ENCODE measurements at regions not wholly inside any gene's neighbourhood (a gene's known extent, or its start where the extent isn't known, plus 50 kb on each side); places are given as distances from the start of the nearest gene placed in this dataset.
"Not testable (repeated sequence)": the region's sequence is repeated elsewhere in the genome, so short reads cannot be mapped to it uniquely, and the experiment has no call there.

DNA sequence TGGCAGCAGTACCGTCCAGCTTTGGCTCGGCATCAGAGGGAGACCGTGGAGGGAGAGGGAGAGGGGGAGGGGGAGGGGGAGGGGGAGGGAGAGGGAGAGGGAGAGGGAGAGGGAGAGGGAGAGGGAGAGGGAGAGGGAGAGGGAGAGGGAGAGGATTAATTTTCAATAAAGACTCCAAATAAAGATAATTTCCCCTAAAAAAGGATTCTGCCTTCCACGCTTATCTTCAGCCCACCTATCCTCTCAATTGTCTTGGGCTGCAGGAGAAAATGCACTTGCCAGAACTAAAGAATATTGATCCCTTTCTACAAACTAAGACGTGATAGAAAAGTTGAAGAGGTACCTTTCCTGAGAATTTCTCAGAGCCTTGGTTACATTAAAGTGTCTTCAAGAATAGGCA is 206.9 kb upstream of the CBLB start:
- not testable (repeated sequence) for DNase-seq (ENCODE audit: low read depth in 2 of 2)

DNA sequence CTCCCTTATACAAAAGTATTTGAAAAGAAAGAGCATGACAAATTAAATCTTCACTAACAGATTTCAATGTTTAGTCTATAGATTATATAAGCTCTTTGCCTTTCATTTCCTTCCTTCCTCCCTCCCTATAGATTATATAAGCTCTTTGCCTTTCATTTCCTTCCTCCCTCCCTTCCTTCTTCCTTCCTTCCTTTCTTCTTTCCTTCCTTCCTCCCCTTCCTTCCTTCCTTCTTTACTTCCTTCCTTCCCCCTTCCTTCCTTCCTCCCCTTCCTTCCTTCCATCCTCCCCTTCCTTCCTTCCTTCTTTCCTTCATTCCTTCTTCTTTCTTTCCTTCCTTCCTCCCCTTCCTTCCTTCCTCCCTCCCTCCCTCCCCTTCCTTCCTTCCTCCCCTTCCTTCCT is 209.8 kb upstream of the CBLB start:
- no peak for DNase-seq (ENCODE audit: low read depth in 2 of 2)

DNA sequence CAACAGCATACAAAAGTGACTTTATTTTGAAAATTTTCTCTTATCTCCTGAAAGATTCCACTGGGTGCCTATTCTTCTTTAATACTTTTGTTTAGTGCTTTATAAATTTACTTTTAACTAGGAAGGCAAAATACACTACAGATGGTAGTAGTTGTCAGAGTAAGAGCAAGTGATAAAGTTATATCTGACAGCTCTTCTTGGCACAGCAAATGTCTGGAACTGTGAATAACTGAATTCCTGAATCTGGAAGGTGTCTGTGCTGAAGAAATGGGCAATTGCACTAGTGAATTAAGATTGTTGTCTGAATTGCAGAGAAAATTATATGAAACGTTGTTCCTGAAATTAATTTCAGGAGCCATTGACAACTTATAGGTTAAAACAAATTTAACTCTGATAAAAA is 213.8 kb upstream of the CBLB start:
- no peak for DNase-seq (ENCODE audit: low read depth in 2 of 2)

DNA sequence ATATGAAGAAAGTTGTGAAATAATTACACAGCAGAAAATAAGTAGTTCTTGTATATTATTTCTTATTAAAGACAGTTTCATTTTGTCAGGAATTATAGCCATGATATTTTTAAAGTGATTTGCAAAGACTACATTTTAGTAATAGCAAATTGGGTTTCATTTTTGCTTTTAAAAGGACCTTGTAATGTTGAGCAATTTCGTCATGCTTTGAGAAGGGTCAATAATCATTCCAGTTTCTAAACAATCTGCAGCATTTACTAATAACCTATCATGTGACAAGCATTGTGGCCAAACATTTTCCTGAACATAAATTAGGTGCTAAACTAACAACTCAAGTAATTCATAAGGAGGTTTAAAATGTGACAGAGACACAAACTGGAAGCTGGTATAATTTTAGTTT is 214.4 kb upstream of the CBLB start:
- no peak for DNase-seq (ENCODE audit: low read depth in 2 of 2)

DNA sequence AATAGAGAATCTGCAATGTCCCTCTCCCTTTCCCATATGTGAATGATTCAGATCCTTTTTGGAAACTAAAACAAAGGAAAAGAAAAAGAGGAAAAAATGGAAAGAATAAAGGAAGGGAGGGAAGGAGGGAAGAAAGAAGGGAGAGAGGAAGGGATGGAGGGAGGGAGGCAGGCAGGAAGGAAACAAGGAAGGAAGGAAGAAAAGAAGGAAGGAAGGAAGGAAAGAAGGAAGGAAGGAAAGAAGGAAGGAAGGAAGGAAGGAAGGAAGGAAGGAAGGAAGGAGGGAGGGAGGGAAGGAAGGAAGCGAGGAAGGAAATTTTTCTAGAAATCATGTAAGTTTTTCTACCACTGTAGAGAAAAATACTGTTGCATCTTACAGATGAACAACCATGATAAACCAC is 215.0 kb upstream of the CBLB start:
- DNase-seq (ENCODE audit: low read depth in 2 of 2) = no peak

DNA sequence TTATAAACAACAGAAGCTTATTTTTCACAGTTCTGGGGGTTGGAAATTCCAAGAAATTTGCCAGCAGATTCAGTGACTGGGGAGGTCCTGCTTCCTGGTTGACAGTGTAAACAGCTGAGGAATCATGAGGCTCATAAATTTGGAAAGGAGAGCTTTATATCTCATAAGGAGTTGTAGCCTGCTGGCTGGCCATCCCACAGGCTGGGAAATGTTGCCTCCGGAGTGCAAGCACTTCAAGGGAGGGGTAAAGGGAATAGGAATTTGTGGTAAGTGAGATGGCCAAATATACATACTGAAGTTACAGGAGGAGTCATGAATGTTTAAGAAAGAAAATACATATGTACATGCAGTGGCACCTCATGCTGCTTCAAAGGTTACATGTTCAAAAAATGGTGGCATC is 217.2 kb upstream of the CBLB start:
- DNase-seq (ENCODE audit: low read depth in 2 of 2) = no peak

DNA sequence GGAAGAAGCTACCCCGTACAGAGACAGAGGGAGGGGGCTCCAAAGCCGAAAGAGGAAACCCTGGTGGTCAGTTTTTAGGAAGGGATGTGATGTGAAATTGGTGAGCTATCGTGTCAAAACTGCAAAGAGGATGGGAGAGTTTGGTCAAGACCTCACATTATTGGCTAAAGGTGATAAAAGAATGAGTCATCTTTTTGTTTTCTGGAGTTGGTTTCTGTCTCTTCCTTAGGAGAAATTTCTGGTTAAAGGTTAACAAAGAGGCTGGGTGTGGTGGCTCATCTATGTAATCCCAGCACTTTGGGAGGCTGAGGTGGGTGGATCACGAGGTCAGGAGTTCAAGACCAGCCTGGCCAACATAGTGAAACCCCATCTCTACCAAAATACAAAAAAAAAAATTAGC is 217.8 kb upstream of the CBLB start:
- DNase-seq (ENCODE audit: low read depth in 2 of 2) = no peak

DNA sequence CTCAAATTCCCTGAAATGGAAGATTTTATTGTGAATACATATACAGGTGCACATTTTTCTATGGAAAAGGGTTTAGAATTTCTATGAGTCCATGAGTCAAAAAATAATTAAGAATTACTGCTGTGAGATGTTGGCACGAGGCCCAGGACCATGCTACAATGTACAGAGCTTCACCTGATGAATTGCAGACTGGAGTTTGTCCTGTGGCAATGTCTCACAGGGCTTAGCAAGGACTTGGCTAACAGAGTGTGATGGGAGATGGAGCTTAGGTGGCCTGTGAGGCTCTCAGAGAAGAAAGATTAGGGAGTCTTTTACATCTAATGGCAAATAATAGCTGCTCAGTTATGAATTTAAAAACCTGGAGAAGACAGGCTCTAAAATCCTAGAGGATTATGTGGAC is 219.5 kb upstream of the CBLB start:
- DNase-seq (ENCODE audit: low read depth in 2 of 2) = no peak

DNA sequence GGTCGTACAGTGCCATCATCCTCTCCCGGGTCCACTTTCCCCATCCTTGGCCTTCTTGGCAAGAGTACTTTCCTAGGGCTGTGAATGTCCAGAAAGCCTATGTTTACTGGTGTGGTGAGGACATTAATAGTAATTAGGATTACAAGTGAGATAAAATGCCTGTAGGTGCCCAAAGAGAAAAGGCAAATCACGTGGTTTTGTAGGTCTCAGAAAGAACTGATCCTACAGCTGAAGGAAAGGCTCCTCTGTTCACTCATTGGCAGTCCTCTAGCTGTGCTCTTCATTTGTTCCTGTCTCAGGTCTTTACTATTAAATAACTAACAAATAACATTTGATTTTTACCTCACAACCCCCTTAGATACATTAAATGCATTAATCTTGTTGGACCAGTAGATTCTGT is 220.1 kb upstream of the CBLB start:
- DNase-seq (ENCODE audit: low read depth in 2 of 2) = no peak

DNA sequence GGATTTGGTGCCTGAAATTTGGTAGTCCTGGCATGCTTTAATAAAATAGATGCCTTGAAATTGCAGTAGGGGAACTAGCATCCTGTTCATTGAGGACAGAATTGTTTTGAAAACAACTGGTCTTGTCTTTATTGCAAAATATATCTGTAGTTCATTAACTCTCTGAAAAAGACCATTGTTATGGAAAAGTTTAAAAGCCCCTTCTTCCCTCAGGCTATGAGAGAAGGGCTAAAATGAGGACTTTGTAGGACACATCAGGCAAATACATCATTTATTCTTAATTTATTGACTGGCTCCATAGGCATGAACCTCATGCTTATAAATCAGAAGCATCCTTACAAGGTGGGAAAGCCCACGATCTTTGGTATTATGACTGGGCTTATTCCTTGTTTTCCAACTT is 221.0 kb upstream of the CBLB start:
- DNase-seq (ENCODE audit: low read depth in 2 of 2) = no peak

DNA sequence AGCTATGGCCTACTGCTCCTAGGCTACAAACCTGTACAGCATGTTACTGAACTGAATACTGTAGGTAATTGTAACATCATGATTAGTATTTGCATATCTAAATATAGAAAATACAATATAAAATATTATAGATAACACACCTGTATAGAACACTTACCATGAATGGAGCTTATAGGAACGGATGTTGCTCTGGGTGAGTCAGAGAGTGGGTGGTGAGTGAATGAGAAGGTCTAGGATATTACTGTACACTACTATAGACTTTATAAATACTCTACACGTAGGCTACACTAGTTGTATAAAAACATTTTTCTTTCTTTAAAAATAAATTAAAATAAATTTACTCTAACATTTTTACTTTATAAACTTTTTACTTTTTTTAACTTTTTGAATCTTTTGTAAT is 224.0 kb upstream of the CBLB start:
- DNase-seq (ENCODE audit: low read depth in 2 of 2) = no peak

DNA sequence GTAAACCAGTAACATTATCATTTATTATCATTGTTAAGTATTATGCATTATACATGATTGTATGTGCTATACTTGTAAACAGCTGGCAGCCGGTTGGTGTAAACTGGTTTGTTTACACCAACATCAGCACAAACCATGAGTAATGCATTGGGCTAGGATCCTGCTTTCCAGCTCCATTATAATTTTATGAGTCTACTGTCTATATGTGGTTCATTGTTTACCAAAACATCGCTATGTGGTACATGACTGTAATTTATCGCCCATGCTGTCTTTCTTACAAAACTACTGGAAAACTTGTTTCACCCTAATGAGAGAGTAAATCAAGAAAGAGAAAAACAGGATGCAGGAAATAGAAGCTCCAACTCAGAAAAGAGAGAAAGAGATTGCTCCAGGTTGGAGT is 224.8 kb upstream of the CBLB start:
- DNase-seq (ENCODE audit: low read depth in 2 of 2) = no peak

DNA sequence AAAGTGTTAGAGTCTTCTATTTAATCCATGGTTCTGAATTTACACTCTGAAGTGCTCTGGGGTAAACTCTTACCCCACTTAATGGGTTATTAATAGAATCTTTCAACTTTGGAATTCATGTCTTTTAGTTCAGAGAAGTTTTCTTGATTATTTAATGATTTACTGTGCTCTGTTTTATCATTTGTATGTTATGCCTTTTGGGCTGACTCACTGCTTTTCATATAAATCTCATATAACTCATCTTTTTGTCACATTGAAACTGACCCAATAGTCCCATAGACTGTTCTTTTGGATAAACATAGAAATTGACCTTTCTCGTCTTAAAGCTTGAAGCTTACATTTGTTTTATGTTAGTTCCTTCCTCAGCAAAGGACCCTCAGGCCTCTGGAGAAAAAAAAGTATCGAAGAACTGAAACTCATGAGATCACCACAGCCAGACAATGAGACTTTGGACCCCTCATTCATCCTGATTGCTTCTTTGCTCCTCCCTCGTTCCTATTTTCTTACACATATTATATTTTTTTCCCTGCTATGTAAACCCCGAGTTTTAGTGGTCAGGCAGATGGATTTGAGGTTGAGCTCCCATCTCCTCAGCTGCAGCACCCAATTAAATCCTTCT is 229.1 kb upstream of the CBLB start:
- no peak for DNase-seq (ENCODE audit: low read depth in 2 of 2)

DNA sequence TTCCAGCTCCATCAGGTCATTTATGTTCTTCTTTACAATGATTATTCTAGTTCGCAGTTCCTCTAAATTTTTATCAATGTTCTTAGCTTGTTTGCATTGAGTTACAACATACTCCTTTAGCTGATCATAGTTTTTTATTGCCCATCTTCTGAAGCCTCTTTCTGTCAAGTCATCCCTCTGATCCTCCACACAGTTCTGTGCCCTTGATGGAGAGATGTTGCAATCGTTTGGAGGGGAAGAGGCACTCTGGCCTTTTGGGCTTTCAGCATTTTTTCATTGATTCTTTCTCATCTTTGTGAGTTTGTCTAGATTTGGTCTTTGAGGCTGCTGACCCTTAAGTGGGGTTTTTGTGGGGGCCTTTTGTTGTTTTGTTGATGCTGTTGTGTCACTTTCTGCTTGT is 234.6 kb upstream of the CBLB start:
- DNase-seq (ENCODE audit: low read depth in 2 of 2) = no peak

DNA sequence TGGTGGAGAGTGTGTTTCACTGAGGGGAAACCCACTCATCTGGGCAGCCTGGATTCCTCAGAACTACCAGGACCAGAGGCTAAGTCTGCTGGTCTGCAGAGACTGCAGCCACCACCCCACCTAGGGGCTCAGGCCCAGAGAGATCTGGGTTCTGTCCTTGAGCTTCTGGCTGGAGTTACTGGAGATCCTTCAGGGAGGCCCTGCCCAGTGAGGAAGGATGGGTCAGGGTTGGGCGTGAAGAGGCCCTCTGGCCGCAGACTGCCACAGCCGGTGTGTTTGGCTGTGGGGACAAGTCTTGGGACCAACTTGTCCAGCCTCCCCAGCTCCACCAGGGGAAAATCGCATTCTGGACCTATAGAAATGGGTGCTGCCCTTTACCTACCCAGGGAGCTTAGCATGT is 235.3 kb upstream of the CBLB start:
- DNase-seq (ENCODE audit: low read depth in 2 of 2) = no peak

DNA sequence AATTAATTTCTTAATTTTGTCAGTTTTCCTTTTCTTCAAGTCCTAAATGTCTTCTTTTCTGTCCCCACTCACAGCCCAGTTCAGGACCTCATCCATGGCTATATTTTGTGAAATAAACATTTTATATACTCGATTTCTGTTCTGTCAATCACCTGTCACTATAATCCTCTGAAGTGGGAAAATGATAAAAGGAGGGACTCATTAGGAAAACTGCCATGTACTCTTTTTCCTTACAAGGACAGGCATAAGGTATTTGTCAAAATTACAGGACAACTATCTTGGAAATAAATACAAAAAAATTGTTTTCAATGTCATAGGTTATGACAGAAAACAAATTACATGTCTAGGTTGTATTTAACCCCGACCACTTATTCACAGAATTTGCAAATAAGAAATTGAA is 240.1 kb upstream of the CBLB start:
- DNase-seq (ENCODE audit: low read depth in 2 of 2) = no peak

DNA sequence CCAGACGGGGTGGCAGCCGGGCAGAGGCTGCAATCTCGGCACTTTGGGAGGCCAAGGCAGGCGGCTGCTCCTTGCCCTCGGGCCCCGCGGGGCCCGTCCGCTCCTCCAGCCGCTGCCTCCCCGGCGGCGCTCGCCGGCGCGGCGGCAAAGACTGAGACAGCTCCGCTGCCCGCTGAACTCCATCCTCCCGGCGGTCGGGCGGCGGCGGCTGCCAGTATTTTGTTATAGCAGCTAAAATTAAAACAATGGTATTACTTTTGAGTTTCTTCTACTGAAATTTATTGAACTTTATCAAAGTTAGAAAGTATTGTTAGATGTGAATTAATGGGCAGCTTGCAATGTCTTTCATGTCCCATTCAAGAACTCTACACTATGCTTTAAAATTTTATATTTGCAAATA is 243.7 kb upstream of the CBLB start:
- not testable (repeated sequence) for DNase-seq (ENCODE audit: low read depth in 2 of 2)

DNA sequence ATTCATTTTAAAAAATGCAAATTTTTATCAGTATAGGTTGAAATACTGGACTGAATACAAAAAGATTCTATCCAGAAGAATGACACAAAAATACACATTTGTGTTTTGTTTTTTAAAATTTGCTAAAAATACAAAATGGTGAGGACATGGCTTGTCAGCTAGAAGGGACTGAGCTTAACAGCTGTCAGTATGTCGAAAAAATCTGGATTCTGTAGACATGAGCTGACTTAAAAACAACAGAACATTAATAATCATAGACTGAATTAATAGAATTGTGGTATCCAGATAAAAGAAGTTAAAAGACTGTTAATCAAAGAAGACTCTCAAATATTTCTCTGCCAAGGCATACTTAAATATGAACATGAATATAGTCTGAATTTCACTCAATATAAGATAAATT is 244.9 kb upstream of the CBLB start:
- no peak for DNase-seq (ENCODE audit: low read depth in 2 of 2)

DNA sequence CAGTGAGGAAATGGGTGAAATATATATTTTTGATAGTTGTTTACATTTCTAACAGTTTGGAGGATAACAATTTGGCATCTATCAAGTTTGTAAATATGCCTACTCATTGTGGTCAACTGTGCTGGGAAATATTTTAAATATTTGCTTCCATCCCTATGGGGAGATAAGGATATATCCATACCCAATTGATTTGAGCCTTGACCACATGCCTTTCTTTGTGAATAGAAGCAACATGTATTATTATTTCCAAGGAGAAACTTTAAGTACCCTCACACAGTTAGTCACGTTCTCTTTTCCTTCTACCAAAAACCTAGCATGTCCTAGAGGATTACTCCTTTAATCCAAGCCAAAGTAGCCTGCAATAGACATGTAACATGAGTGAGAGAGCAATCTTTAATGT is 245.4 kb upstream of the CBLB start:
- no peak for DNase-seq (ENCODE audit: low read depth in 2 of 2)

DNA sequence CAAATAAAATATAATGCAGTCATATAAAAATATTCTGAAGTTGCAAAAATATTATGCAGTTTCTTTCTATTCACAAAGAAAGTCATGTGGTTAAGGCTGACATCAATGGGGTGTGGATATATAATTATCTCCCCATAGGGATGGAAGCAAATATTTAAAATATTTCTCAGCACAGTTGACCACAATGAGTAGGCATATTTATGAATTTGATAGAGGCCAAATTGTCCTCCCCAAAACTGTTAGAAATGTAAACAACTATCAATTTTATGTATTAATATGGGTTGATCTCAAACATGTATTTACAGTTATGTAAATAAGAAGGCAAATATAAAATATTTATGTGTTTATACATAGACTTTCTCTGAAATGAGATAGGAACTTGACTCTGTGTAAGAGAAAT is 246.0 kb upstream of the CBLB start:
- DNase-seq (ENCODE audit: low read depth in 2 of 2) = no peak

DNA sequence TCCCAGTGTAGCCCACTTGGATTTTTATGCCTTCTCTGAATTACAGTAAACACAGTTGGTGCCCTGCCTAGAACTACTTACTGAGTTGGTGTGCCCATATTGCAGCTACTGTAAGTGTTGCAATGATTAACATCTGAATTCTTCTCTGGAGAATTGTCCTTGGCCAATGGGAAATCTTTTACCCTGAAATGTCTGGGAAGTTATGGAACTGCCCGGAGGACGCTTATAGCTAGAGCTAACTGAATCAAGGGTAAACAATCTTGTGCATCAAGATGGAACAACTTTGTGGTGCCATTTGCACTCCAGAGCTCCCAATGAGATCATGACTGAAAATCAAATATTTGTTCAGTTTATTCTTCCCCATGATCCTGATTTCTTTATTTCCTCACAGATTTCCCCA is 246.7 kb upstream of the CBLB start:
- no peak for DNase-seq (ENCODE audit: low read depth in 2 of 2)

DNA sequence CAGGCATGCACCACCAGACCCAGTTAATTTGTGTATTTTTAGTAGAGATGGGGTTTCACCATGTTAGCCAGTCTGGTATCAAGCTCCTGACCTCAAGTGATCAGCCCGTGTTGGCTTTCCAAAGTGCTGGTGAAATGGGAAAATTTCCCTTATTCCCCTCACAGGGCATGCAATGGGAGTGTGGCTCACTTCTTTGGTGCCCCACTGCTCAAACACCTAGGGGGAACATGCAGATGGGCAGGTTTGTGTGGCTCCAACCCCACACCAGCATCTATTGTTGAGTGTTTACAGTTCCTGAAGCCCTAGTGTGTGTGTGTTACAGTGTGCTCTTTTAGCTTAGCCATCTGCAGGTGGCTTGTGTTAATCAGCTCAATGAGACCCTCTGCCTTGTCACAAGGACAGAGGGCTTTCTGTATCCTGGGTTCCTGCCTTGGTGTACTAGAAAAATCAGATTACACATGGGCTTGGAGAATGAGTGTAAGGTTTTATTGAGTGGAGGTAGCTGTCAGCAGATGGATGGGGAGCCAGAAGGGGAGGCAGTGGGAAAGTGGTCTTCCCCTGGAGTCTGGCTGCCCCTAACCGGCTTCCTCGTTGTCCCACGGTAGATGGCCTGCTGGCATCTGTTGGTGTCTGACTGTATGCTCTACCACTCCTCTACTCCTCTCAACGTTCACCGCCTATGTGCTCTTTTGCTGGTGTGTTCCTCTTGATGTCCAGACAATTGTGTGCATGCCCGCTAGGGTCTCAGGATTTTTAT is 248.1 kb upstream of the CBLB start:
- no peak for DNase-seq (ENCODE audit: low read depth in 2 of 2)

DNA sequence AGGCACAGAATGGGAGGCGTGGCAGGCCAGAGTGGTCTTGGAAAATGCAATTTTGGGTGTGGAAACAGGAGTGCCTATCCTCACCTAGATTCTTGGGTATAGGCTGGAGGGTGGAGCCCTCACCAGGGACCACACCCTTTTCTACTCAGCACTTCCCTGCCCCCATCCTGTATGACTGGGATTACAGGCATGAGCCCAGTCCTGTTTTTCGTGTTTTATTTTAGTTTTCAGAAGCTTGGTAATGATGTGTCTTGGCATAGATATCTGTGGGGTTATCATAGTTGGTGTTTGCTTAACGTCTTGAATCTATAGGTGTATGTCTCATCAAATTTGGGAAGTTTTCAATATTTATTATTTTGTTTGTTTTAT is 248.7 kb upstream of the CBLB start:
- DNase-seq (ENCODE audit: low read depth in 2 of 2) = no peak

DNA sequence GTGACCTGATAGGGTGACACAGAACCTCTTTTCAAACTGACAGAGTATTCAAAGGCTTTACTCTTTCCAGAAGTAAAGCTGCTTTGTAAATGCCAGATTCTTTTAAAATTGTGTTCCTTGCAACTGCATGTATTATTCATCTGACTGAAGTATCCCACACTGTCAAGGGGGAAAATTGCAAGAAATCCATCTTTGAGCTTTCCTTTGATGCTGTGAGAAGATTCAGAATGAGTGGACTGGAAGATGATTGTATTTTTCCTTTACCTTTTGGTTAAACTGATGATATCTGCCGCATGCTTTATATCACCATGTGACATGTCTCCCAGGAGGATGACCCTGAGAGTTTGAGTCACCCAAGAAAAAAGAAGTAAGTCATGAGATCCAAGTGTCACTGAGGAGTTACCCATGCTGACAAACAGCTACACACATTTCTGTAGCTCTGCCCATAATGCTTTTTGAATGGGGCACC is 250.8 kb upstream of the CBLB start:
- no peak for DNase-seq (ENCODE audit: low read depth in 2 of 2)
